HK-2 (cell line): ENCODE measurements at regions not wholly inside any gene's neighbourhood (a gene's known extent, or its start where the extent isn't known, plus 50 kb on each side); places are given as distances from the start of the nearest gene placed in this dataset.

Experiments used
- DNase-seq: peaks from one replicate; pipeline ENCODE4 v3.0.0-alpha.2; 2018; ENCODE audit not compliant: unreplicated experiment

- DNase-seq, result no peak
Observed at GRCh38 chr4:81555489-81555888, 83.8 kb upstream of the RASGEF1B start.

GRCh38 chr4:81552086-81552485 is 80.4 kb upstream of the RASGEF1B start:
- no peak for DNase-seq

- DNase-seq, result no peak
Observed at GRCh38 chr4:81550388-81550859, 78.7 kb upstream of the RASGEF1B start.

GRCh38 chr4:81549984-81550383 is 78.3 kb upstream of the RASGEF1B start:
- DNase-seq, result no peak

- DNase-seq, result no peak
Observed at GRCh38 chr4:81546777-81547176, 75.1 kb upstream of the RASGEF1B start.

- no peak for DNase-seq
Observed at GRCh38 chr4:81541161-81541945, 69.6 kb upstream of the RASGEF1B start.

- DNase-seq, result no peak
Observed at GRCh38 chr4:81538716-81539427, 67.2 kb upstream of the RASGEF1B start.

- DNase-seq, result no peak
Observed at GRCh38 chr4:81531410-81531809, 59.7 kb upstream of the RASGEF1B start.

GRCh38 chr4:81528979-81529378 is 57.3 kb upstream of the RASGEF1B start:
- no peak for DNase-seq

GRCh38 chr4:81528200-81528599 is 56.5 kb upstream of the RASGEF1B start:
- DNase-seq, result no peak

- no peak for DNase-seq
Observed at GRCh38 chr4:81527709-81528108, 56.0 kb upstream of the RASGEF1B start.

GRCh38 chr4:81527115-81527514 is 55.4 kb upstream of the RASGEF1B start:
- DNase-seq, result no peak

- no peak for DNase-seq
Observed at GRCh38 chr4:81526706-81527105, 55.0 kb upstream of the RASGEF1B start.

- DNase-seq, result no peak
Observed at GRCh38 chr4:81523672-81524327, 52.1 kb upstream of the RASGEF1B start.

- DNase-seq, result no peak
Observed at GRCh38 chr4:81522711-81523110, 51.0 kb upstream of the RASGEF1B start.

- DNase-seq, result no peak
Observed at GRCh38 chr4:81521708-81522107, 50.0 kb upstream of the RASGEF1B start.
